ENCODE measurements at regions not wholly inside any gene's neighbourhood (a gene's known extent, or its start where the extent isn't known, plus 50 kb on each side); places are given as distances from the start of the nearest gene placed in this dataset.

DNA sequence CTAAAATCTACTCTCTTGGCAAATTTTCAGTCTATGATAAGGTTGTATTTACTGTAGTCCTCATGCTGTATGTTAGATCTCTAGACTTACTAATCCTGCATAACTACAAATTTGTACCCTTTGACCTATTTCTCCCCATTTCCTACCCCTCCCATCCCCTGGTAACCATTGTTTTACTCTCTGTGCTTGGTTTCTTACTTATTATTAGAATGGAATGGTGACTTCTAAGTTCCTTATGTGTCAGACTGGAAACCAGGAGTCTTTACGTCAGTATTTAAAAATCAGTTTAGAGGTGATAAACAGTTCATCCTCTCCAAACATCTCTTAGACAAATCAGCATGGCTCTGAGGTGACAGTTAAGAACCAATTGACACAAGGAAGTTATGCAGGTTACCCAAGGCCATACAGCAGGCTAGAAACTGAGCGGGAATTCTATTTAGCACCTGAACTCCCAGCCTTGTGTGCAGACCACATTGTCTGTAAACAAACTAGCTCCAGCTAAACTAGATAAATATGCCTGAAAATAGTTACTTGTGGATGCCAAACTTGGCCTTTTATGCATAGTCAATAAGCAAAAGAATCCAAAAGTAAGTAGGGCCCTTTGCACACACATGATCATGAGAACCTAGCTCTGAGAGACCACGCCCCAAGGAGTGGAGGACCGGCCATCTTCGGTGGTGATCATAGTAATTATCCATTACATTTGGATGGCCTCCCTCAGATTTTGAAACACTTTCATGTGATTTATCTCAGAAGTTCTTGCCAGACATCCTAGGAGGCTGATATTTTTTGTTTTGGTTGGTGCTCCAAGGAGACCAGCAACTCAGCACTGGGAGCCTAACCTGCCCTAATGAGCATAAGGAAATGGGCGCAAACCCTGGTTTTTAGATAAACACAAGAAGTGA is 72.3 kb upstream of the BOC start:
- DNase-seq: no peak

GRCh38 chr3:113140876-113141275 is 70.5 kb upstream of the BOC start:
- DNase-seq: no peak

- no peak for DNase-seq
Observed at GRCh38 chr3:113141543-113141942, 69.8 kb upstream of the BOC start.

DNA sequence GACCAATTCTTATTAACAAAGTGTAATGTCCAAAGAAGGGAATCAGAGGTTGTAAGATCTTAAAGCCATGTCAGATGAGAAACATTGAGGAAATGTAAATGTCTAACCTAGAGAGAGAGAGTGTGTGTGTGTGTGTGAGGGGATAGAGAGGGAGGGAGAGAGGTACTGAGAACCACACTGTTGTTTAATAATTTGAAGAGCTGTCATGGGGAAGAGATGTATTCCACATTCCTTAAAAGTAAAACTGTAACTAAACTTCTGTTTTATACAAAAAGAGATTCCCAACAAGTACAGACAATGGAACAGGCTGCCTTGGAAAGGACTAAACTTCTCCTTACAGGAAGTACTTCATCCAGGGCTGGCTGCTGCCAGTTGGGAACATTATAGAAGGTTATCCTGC is 68.9 kb upstream of the BOC start:
- no peak for DNase-seq

- DNase-seq: no peak
Observed at GRCh38 chr3:113143353-113143752, 68.0 kb upstream of the BOC start.

- no peak for DNase-seq
Observed at GRCh38 chr3:113147681-113148261, 63.6 kb upstream of the BOC start.

DNA sequence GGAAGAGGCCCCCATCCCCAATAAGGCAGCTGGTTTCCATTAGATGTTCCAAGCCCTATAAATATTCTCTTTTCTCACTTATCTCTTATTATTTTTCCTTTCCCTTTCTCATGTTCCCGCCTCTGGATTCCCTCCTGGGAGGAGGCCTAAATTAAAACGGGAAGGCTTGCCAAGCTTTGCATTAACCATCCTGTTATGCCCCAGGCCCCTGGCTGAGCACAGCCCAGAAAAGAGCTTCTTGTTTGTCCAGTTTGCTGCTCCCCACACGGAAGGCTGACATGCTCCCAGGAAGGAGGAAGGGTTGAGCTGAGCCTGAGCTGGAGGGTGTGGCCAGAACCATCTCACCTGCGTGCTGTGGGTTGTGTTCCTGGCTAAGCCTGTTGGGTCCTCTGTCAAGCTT is 63.1 kb upstream of the BOC start:
- no peak for DNase-seq

GRCh38 chr3:113150250-113150649 is 61.1 kb upstream of the BOC start:
- no peak for DNase-seq

DNA sequence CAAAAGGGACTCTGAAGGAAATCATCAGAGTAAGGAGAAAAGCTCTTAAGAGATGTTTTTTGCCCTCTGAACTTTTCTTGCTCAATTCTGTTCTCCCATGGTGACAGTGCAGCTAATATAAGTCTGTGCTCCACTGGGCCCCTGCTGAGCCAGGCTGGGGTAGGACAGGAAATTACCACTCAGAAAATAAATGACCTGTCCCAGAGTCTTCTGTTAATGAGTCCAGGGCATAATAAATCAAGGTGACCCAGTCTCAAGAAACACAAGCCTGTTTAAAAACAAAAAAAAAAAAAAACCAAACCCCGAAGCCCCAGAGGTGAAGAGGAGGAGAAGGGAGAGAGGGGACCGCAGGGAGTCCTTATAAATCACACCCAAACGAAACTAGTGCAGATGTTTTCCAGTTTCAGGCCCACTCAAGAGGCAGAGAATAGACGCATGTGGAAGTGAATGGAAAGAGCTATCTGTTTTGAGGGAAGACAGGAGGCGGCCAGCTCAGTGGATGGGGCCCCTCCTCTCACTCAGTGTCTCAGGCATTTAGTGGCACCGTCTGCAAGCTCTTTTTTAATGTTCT is 59.8 kb upstream of the BOC start:
- no peak for DNase-seq

DNA sequence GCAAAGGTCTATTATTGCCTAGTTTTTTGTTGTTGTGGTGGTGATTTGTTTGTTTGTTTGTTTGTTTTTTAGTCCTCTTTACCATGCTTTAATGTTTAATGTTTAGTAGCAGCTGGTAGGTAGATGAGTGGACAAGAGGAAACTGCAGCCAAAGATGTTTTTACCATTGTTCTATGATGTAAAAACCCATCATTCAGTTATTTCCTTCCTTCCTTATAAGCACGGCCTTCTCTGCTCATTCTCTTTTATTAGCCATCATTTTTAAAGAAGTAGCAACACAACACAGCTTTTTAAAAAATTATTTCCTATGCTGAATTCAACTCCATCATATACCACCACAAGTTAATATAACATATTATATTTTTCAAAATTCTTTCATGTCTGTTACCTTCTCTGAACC is 58.5 kb upstream of the BOC start:
- DNase-seq: no peak

- DNase-seq: no peak
Observed at GRCh38 chr3:113153499-113154107, 57.8 kb upstream of the BOC start.

DNA sequence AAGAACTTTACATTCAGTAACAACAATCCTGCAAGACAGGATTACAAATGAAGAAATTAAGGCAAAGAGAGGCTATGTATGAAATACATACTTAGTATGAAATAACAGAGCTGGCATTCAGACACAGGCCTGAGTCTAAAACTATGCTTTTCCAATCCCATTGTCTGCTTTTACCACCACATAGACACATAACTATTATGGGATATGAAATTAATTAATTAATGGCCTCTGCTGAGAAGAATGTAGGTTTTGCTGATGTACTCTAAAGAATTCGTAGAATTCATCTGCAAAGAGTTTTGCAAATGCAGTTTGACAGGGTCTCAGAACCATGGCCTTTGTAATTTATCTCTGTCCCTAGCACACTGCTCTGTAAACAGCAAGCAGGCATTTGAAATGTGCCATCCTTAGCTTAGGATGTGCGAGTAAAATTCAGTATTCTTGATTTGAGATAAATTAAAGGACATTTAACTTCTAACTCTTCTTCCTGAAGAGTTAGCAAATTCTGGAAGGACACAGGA is 54.5 kb upstream of the BOC start:
- DNase-seq: no peak

DNA sequence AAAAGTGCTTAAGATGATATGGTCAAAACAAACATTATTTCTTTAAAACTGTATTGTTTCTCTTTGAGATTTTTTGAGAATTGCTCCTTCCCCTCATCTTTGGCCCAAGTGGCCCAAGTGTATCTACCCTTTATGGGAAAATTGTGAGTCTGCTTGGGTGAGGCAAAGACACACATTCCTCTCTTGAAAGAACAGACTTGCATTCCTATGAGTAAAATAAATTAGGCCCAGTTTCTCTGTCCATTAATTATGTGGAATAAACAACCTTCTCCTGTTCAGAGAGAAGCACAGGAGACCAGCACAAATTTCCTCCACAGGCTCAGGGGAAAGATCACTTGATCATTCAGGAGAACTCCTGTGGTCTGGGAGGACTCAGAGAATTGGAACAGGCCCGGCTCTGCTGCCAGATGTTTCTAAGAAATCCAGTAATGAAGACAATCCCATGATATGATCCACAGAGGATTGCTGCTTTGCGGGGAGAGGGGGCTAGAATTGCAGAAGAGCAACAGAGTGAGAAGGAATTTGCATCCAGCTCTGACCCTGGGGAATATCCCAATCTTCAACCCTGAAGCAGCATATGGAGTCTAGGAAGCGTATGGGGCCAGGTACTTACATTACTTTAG is 53.8 kb upstream of the BOC start:
- DNase-seq: no peak

- no peak for DNase-seq
Observed at GRCh38 chr3:113158171-113158570, 53.2 kb upstream of the BOC start.

Data from hypothalamus (tissue), 51 donors.